ENCODE measurements at regions not wholly inside any gene's neighbourhood (a gene's known extent, or its start where the extent isn't known, plus 50 kb on each side); places are given as distances from the start of the nearest gene placed in this dataset.
"Not testable (repeated sequence)": the region's sequence is repeated elsewhere in the genome, so short reads cannot be mapped to it uniquely, and the experiment has no call there.

GRCh38 chr6:9316831-9317230 is 881.5 kb upstream of the SLC35B3 start:
- no peak for DNase-seq (ENCODE audit: low read depth in 3 of 3)

GRCh38 chr6:9315966-9316650 is 880.8 kb upstream of the SLC35B3 start:
- DNase-seq (ENCODE audit: low read depth in 3 of 3) = no peak

- no peak for DNase-seq (ENCODE audit: low read depth in 3 of 3)
Measured at GRCh38 chr6:9308284-9308683, 872.9 kb upstream of the SLC35B3 start.

GRCh38 chr6:9307786-9308185 is 872.4 kb upstream of the SLC35B3 start:
- no peak for DNase-seq (ENCODE audit: low read depth in 3 of 3)

- DNase-seq (ENCODE audit: low read depth in 3 of 3) = no peak
Measured at GRCh38 chr6:9307187-9307586, 871.8 kb upstream of the SLC35B3 start.

GRCh38 chr6:9295644-9296043 is 860.3 kb upstream of the SLC35B3 start:
- no peak for DNase-seq (ENCODE audit: low read depth in 3 of 3)

- DNase-seq (ENCODE audit: low read depth in 3 of 3) = no peak
Measured at GRCh38 chr6:9292975-9293374, 857.6 kb upstream of the SLC35B3 start.

- DNase-seq (ENCODE audit: low read depth in 3 of 3) = not testable (repeated sequence)
Measured at GRCh38 chr6:9290342-9290741, 855.0 kb upstream of the SLC35B3 start.

GRCh38 chr6:9272671-9273070 is 837.3 kb upstream of the SLC35B3 start:
- DNase-seq (ENCODE audit: low read depth in 3 of 3) = no peak

- DNase-seq (ENCODE audit: low read depth in 3 of 3) = no peak
Measured at GRCh38 chr6:9266741-9267140, 831.4 kb upstream of the SLC35B3 start.

- DNase-seq (ENCODE audit: low read depth in 3 of 3) = no peak
Measured at GRCh38 chr6:9257215-9257614, 821.9 kb upstream of the SLC35B3 start.

- no peak for DNase-seq (ENCODE audit: low read depth in 3 of 3)
Measured at GRCh38 chr6:9254251-9254650, 818.9 kb upstream of the SLC35B3 start.

GRCh38 chr6:9252799-9253198 is 817.5 kb upstream of the SLC35B3 start:
- no peak for DNase-seq (ENCODE audit: low read depth in 3 of 3)

- no peak for DNase-seq (ENCODE audit: low read depth in 3 of 3)
Measured at GRCh38 chr6:9250852-9251251, 815.5 kb upstream of the SLC35B3 start.

GRCh38 chr6:9248133-9248532 is 812.8 kb upstream of the SLC35B3 start:
- DNase-seq (ENCODE audit: low read depth in 3 of 3) = no peak

- no peak for DNase-seq (ENCODE audit: low read depth in 3 of 3)
Measured at GRCh38 chr6:9240861-9241260, 805.5 kb upstream of the SLC35B3 start.

- DNase-seq (ENCODE audit: low read depth in 3 of 3) = no peak
Measured at GRCh38 chr6:9236443-9236842, 801.1 kb upstream of the SLC35B3 start.

GRCh38 chr6:9233686-9234085 is 798.3 kb upstream of the SLC35B3 start:
- DNase-seq (ENCODE audit: low read depth in 3 of 3) = no peak

- DNase-seq (ENCODE audit: low read depth in 3 of 3) = no peak
Measured at GRCh38 chr6:9233226-9233625, 797.9 kb upstream of the SLC35B3 start.

GRCh38 chr6:9225441-9225871 is 790.1 kb upstream of the SLC35B3 start:
- DNase-seq (ENCODE audit: low read depth in 3 of 3) = no peak

GRCh38 chr6:9224539-9224938 is 789.2 kb upstream of the SLC35B3 start:
- DNase-seq (ENCODE audit: low read depth in 3 of 3) = no peak

GRCh38 chr6:9213717-9214116 is 778.4 kb upstream of the SLC35B3 start:
- not testable (repeated sequence) for DNase-seq (ENCODE audit: low read depth in 3 of 3)

- no peak for DNase-seq (ENCODE audit: low read depth in 3 of 3)
Measured at GRCh38 chr6:9208966-9209365, 773.6 kb upstream of the SLC35B3 start.

- DNase-seq (ENCODE audit: low read depth in 3 of 3) = no peak
Measured at GRCh38 chr6:9205645-9206044, 770.3 kb upstream of the SLC35B3 start.
